HG03135 (cell line): ENCODE measurements at regions not wholly inside any gene's neighbourhood (a gene's known extent, or its start where the extent isn't known, plus 50 kb on each side); places are given as distances from the start of the nearest gene placed in this dataset.

ENCODE experiments used
- ATAC-seq: cut with Tn5 transposase; IDR thresholded peaks from one replicate; pipeline ENCODE4 v1.9.1; 2021; ENCODE audit warnings: mild to moderate bottlenecking, moderate library complexity; ENCODE audit not compliant: unreplicated experiment

GRCh38 chr5:3883040-3883439, 287.4 kb downstream of the IRX1 start:
- no peak for ATAC-seq

GRCh38 chr5:3886524-3887451, 291.2 kb downstream of the IRX1 start:
- ATAC-seq, result no peak

GRCh38 chr5:3888310-3888709, 292.7 kb downstream of the IRX1 start:
- no peak for ATAC-seq

GRCh38 chr5:3889412-3890142, 293.9 kb downstream of the IRX1 start:
- ATAC-seq, result no peak

- ATAC-seq, result no peak
Observed at GRCh38 chr5:3891113-3891512, 295.5 kb downstream of the IRX1 start.

GRCh38 chr5:3893527-3893926, 297.9 kb downstream of the IRX1 start:
- ATAC-seq, result no peak

- no peak for ATAC-seq
Observed at GRCh38 chr5:3893975-3894374, 298.3 kb downstream of the IRX1 start.

- ATAC-seq, result no peak
Observed at GRCh38 chr5:3896098-3896497, 300.5 kb downstream of the IRX1 start.

- ATAC-seq, result no peak
Observed at GRCh38 chr5:3899093-3899492, 303.5 kb downstream of the IRX1 start.

- ATAC-seq, result no peak
Observed at GRCh38 chr5:3904584-3904983, 309.0 kb downstream of the IRX1 start.

- ATAC-seq, result no peak
Observed at GRCh38 chr5:3905031-3905430, 309.4 kb downstream of the IRX1 start.

- no peak for ATAC-seq
Observed at GRCh38 chr5:3905521-3905920, 309.9 kb downstream of the IRX1 start.

GRCh38 chr5:3911111-3911510, 315.5 kb downstream of the IRX1 start:
- no peak for ATAC-seq

- no peak for ATAC-seq
Observed at GRCh38 chr5:3911773-3912172, 316.1 kb downstream of the IRX1 start.

- no peak for ATAC-seq
Observed at GRCh38 chr5:3912790-3913189, 317.2 kb downstream of the IRX1 start.

- ATAC-seq, result no peak
Observed at GRCh38 chr5:3913279-3913678, 317.6 kb downstream of the IRX1 start.

GRCh38 chr5:3925022-3925421, 329.4 kb downstream of the IRX1 start:
- no peak for ATAC-seq

GRCh38 chr5:3925935-3926334, 330.3 kb downstream of the IRX1 start:
- ATAC-seq, result no peak

- no peak for ATAC-seq
Observed at GRCh38 chr5:3929799-3930198, 334.2 kb downstream of the IRX1 start.

GRCh38 chr5:3931976-3932375, 336.3 kb downstream of the IRX1 start:
- no peak for ATAC-seq

- ATAC-seq, result no peak
Observed at GRCh38 chr5:3933536-3933935, 337.9 kb downstream of the IRX1 start.

- ATAC-seq, result no peak
Observed at GRCh38 chr5:3933966-3934365, 338.3 kb downstream of the IRX1 start.
